GM19324 (cell line): ENCODE measurements at regions not wholly inside any gene's neighbourhood (a gene's known extent, or its start where the extent isn't known, plus 50 kb on each side); places are given as distances from the start of the nearest gene placed in this dataset.

ENCODE experiments used
- ATAC-seq: cut with Tn5 transposase; IDR thresholded peaks from one replicate; pipeline ENCODE4 v1.9.1; 2021; ENCODE audit warnings: mild to moderate bottlenecking, moderate library complexity; ENCODE audit not compliant: unreplicated experiment, low FRiP score

DNA sequence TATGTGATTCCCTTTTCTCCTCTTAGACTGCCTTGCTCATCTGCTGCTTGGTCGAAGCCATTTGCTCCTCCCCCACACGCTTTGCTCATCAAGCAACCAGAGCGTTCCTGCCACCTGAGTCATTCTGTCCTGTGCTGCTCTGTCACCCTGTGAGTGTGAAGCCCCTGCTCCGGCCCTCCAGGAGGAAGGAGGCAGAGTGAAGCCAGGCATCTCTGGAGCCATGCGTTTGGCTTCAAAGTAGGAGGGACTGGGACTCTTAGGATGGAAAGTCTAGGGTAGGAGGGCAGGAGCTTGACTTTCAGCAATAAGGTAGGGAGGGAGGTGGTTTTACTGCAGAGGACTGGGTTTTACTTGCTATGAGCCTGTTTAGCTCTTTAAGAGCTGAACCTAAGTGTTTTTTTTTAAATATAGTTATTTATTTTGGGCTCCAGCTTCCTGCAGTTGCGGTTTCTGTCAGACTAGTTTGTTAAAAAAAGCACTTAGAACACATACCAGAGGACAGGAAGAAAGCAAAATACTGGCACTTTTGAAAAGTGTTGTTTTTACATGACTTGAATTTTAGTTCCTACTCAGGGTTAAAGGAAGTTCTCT lies 63.6 kb downstream of the SPINK2 start:
- ATAC-seq: peak; percentile 86

GRCh38 chr4:56757261-56757746 lies 64.2 kb downstream of the SPINK2 start:
- ATAC-seq: peak; percentile 44

DNA sequence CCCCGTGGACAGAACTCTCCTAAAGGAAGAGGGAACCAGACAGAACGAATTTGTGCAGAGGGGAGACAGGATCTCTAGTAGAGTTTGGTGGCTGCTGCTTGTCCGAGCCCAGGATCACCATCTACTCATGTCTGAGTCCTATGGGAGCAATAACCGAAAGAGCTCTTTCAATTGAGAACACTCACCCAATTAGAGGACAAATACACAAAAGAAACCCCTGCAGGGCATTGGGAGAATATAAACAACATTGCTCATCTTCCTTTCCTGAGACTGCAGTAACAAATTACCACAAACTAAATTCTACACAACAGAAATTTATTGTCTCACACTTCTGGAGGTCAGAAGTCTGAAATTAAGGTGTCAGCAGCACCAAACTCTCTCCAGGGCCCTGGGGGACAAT lies 65.6 kb downstream of the SPINK2 start:
- no peak for ATAC-seq

DNA sequence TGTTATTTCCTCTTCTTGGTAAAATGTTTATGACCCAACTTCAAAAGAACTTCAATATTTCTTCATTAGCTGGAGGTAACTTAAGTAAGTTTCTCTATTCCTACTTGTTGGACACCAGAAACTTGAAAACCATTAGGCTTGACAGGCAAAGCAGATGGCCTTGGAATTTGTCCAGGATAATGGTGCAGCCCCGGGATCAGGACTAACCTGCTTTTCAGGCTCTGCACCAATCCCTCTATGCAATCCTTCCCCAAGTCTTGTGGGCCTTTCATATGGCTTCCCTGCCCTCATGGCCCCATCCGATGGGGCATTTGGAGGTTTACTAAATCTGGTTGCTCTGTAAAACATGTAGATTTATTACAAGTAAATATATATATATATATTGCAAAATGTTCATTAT lies 68.5 kb downstream of the SPINK2 start:
- ATAC-seq: no peak

- ATAC-seq: no peak
Observed at GRCh38 chr4:56750231-56750630, 69.1 kb upstream of the HOPX start.

- ATAC-seq: no peak
Observed at GRCh38 chr4:56748271-56748670, 67.2 kb upstream of the HOPX start.

DNA sequence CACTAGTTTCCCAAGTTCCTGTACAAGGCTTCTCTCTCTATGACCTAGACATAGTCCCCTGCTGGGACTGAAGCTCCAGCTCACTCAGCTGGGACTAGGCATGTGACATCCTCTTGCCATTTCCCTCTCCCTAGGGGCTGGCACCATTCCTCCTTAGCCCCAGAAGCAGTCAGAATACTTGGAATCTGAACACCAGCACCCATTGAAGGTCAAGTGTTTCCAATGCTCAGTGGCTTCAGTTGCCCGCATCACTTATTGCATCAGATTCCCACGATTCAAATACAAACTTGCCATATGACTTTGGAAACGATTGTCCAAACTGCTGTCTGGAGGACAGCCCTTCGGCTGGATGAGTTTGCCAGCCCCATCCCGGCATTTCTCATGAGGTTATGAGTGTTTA lies 65.5 kb upstream of the HOPX start:
- no peak for ATAC-seq

DNA sequence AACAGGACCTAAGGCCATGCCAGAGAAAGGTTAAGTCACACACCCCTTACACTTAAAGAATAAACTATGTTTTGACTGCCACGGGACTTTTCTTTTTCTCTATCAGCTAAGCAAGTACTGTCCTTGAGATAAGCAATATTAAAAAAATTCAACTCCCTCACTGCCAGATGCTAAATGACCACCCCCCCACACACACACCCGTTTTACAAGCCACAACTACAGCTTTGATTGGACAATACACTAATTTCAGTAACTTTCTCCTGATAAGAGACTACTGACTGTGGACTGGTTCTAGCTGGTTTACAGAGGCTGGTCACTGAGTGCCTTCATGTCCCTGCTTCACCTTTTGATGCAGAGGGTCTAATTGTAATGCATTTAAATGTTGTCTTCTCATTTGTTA lies 63.9 kb upstream of the HOPX start:
- no peak for ATAC-seq

- no peak for ATAC-seq
Observed at GRCh38 chr4:56744030-56744429, 62.9 kb upstream of the HOPX start.

GRCh38 chr4:56743550-56743949 lies 62.5 kb upstream of the HOPX start:
- ATAC-seq: no peak

DNA sequence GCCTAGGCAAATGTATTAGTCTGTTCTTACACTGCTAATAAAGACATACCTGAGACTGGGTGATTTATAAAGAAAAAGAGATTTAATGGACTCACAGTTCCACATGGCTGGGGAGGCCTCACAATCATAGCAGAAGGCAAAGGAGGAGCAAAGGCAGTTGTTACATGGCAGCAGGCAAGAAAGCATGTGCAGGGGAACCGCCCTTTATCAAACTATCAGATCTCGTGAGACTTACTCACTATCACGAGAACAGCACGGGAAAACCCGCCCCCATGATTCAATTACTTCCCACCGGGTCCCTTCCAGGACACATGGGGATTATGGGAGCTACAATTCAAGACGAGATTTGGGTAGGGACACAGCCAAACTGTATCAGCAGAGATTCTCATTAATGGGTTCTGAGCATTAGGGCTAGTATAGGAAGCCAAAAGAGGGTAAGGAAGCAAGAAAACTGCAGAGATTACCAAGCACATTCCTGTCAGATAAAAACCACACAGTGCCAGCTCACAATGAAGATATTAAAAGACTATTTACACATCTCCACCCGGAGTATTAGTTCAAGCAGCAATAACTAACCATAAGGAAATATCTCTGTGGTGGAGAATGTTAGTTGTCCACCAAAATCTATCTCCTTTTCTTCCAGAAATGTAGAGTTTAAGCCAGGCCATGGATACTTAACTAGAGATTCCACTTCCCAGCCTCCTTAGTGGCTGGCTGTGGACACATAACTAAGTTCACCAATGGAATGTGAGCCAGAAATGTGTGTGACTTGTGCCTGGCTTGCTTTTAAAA lies 61.2 kb upstream of the HOPX start:
- no peak for ATAC-seq

- no peak for ATAC-seq
Observed at GRCh38 chr4:56741595-56741994, 60.5 kb upstream of the HOPX start.

DNA sequence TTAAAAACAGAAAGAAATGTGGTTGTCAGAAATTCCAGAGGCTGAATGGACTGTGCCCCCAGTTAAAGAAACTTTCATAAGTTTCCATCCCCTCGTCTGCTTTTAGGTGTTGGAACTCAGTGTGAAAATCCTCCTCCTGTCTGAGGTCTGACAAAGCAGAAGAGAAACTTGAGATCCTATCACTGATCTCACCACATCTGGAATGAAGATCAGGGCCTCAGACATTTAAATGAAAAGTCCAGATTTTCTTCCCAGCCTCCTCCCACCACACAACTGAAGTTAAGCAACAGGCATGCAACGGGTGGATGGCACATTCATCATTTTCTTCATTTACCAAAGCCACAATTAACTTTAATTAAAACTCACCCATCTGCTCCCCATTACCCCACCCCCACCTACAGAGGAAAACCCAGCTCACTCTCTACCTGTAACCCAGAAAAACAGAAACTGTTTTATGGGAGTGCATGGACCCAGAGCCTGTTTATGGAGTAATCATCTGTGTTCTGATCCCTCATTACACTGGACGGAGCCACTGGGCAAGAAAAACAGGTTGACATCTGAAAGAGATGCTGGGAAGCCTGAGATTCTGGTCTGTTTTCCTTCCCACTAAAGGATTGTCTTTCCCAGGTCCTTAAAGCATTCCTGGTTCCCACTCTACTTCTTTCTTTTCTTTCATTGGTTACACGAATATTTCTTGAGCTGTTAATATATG lies 58.1 kb upstream of the HOPX start:
- ATAC-seq: no peak

GRCh38 chr4:56737666-56738065 lies 56.6 kb upstream of the HOPX start:
- no peak for ATAC-seq

DNA sequence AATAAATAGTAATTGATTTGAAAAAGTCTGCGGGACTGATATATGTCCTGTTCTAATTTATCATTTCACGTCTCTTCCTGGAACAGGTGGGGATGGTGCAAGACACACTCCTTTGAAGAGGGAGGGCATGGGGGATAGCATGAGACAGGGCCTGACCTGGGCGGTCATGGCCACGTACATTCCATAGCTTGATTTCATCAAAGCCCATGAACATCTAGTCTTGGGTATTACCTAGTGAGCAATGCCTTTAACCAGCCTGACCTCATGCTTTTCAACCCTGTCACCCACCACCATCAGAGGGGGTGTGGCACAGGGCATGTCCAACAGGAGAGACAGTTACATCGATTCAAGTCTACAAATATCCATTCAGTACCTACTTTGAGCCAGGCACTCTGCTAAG lies 52.3 kb upstream of the HOPX start:
- ATAC-seq: no peak

GRCh38 chr4:56732301-56732700 lies 51.2 kb upstream of the HOPX start:
- ATAC-seq: no peak

GRCh38 chr4:56731857-56732256 lies 50.8 kb upstream of the HOPX start:
- ATAC-seq: no peak
